Activated CD4-positive, alpha-beta T cell treated with anti-CD3 and anti-CD28 coated beads for 48 hours (primary cell): ENCODE measurements at regions not wholly inside any gene's neighbourhood (a gene's known extent, or its start where the extent isn't known, plus 50 kb on each side); places are given as distances from the start of the nearest gene placed in this dataset.
"Not testable (repeated sequence)": the region's sequence is repeated elsewhere in the genome, so short reads cannot be mapped to it uniquely, and the experiment has no call there.

Experiments
- DNase-seq: peaks from one replicate; pipeline ENCODE4 v3.0.0-alpha.2; 2020

- no peak for DNase-seq
Measured at GRCh38 chr6:110558575-110558974, 82.2 kb upstream of the SLC22A16 start.

- DNase-seq, result no peak
Measured at GRCh38 chr6:110557199-110557598, 80.8 kb upstream of the SLC22A16 start.

GRCh38 chr6:110556317-110557110 is 80.1 kb upstream of the SLC22A16 start:
- DNase-seq, result no peak

DNA sequence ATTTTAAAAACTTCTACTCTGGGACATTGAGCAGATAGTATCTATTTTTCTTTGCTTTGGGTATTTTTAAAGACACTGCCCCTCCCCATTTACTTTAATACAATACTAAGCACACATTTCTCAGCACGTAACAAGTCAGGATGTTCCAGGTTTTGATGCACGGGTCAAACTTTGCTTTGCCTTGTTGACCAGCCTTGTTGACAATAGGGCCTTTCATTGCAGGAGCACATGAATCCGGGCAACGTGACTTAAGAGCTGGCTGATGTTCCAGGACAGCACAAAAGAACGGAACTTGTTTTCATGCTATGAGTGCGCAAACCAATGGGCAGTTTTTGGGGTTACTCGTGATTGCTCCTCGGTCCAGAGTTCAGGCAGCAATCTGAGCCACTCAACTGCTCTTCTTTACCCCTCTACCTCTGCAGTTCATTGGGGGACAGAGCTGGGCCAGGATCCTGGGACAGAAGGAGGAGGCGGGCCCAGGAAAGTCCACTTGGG is 78.6 kb upstream of the SLC22A16 start:
- DNase-seq, result no peak

DNA sequence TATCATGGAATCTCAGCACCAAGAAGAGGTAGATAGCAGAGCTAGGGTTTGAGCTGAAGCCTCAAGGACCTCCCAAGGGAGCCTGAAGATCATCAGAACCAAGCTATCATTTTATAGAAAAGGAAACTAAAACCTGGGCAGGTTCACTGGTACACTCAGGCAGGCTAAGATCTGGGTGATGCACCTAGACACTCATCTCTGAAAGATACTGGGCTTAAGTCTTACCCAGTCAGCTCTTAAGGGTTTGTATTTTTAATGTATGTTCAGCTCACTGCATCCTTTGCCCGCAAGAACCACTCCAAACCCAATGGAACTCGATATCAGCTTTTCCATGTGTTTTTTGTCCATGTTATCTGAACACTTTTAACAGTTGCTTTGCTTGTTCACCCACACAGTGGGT is 78.0 kb upstream of the SLC22A16 start:
- DNase-seq, result no peak

DNA sequence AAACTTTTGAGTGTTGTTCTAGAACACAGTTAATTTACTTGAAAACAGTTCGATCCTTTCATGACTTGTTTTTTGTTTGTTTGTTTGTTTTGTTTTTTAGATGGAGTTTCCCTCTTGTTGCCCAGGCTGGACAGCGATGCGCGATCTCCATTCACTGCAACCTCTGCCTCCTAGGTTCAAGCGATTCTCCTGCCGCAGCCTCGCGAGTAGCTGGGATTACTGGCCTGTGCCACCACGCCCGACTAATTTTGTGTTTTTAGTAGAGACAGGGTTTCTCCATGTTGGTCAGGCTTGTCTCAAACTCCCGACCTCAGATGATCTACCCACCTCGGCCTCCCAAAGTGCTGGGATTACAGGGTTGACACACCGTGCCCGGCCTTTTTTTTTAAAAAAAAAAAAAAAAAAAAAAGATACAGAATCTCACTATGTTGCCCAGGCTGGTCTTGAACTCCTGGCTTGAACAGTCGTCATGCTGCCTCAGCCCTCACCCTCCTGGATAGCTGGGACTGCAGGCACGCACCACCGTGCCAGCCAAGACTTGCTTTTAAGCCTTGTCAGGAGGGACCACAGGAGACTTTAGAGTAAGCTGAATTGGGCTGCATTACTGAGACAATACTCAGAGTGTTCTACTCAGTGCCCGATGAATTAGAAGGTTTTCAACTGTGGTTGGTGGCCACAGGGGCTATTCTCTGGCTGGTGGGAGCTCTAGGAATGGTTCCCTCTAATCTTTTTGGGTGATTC is 76.7 kb upstream of the SLC22A16 start:
- DNase-seq, result no peak

DNA sequence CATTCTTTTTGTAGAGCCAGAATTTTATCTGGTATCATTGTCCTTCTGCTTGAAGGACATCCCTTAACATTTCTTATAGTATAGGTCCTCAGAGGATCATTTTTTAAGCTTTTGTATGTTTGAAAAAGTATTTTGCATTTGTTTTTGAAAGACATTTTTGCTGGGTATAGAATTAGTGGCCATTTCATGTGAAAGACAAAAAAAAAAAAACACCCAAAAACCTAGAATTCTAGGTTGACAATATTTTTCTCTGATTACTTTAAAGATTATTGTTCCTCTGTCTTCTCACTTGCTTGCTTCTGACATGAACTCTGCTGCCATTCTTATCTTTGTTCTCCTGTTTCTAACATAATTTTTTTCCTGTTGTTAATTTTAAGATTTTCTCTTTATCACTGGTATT is 75.7 kb upstream of the SLC22A16 start:
- DNase-seq, result no peak

- no peak for DNase-seq
Measured at GRCh38 chr6:110551088-110551487, 74.7 kb upstream of the SLC22A16 start.

DNA sequence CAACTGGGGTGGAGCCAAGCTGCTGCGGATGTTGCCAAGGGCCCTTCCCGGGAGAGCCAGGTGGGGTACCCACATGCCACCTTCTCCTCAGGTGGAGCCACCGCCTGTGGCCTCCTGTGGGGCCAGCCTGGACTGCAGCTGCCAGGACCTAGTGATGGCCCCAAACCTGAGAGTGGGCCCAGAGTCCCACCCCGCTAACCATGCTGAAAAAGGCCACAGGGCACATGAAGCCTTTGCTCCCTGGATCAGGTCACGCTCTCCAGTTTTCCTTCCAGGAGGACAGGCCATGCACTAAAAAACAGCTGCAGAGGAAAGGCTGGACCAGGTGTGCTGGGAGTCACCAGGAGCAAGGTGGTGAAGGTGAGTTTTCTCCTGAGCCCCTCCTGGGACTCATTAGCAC is 73.9 kb upstream of the SLC22A16 start:
- no peak for DNase-seq

DNA sequence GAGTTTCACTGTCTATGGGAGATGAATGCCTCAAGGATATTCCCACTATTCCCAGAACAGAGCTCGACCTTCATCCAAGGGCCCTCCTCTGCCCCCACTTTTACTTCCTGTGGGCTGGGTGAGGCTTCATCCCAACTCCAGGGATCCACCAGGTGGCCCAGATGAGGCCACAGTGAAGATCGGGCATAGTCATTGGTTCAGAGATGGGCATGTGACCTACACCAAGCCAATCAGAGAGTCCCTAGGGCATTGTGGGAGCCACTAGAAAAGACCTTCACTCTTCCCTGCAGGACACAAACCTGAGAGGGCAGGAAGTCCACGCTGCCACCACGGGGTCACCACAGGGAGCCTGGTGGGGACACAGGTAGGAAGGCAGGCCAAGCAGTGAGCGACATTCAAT is 72.9 kb upstream of the SLC22A16 start:
- no peak for DNase-seq

- DNase-seq, result no peak
Measured at GRCh38 chr6:110548110-110548847, 71.9 kb upstream of the SLC22A16 start.

GRCh38 chr6:110547266-110547964 is 71.0 kb upstream of the SLC22A16 start:
- DNase-seq, result no peak

GRCh38 chr6:110545081-110545872 is 68.9 kb upstream of the SLC22A16 start:
- no peak for DNase-seq

DNA sequence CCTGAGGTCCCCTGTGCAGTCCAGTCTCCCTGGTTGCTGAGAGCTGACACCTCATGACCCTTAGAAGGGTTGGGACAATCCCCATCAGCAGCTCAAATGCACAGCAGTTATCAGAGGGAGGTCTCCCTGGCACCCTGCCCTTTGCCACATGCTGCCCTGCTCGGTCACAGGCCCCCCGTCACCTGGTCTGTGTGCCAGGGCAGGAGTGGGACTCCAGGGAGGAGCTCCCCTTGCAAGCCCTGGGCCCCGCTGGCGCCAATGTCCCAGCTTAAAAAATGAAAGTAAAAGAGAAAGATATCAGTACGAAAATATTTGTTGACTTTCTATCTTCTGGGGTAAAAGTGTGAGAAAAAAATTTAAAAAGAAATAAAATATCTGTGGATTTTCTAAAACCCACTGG is 68.1 kb upstream of the SLC22A16 start:
- DNase-seq, result no peak

- DNase-seq, result no peak
Measured at GRCh38 chr6:110543106-110543505, 66.7 kb upstream of the SLC22A16 start.

DNA sequence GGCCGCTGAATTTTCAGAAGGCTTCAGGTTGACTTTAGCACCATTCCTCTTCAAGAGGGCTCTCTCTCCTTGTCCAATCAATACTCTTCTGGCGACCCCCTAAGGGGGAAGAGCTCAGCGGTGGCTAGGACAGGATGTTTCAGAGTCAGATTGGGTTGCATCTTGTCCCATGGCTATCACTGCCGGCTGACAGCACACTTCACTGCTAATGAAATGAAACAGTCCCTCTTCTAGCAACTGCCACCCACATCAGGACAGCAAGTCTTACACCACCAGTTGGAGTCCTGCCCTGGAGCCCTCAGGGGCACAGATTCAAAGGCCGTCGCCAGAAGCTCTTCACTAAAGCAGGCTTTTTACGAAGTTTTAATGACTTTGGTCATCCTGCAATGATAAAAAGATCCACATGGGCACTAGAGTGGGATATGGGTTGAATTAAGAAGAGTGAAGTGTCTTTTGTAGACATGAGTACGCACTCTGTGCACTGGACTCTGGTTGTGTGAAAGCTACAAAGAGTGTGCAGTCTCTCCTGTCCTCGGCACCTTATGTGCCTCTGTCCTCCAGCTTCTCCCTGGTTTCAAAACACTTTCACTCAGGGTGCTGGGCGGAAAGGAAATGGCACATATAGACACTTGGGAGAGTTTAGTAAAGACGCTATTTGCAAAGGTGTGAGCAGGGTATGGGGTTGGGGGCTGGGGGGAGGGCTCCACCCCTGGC is 66.1 kb upstream of the SLC22A16 start:
- DNase-seq, result no peak

DNA sequence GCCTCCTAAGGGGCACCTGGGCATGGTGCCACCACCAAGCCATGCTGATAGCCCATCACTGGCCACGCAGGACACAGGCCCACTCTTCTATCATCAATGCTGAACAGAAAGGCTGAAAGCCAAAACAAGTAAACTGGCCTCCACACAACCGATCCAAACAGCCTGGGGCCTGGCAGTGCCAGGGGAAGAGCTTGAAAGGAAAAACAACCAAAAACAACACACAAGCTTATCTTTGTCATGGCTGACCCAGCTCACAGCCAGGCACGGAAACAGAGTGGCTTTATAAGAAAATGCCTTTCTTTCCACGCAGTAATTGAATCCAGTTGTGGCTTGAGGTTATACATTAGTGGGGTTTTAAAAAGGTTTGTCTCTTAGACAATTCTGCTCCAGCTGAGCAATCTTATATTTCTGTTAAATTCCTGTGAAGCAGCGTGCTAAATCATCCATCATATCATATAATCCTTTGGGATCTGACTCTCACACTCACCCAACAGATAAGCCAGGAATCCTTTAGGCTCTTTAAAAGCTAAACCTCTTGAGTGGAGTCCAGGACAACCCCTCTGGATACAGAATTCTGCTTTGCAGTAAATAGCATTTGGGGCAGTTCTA is 65.4 kb upstream of the SLC22A16 start:
- no peak for DNase-seq

DNA sequence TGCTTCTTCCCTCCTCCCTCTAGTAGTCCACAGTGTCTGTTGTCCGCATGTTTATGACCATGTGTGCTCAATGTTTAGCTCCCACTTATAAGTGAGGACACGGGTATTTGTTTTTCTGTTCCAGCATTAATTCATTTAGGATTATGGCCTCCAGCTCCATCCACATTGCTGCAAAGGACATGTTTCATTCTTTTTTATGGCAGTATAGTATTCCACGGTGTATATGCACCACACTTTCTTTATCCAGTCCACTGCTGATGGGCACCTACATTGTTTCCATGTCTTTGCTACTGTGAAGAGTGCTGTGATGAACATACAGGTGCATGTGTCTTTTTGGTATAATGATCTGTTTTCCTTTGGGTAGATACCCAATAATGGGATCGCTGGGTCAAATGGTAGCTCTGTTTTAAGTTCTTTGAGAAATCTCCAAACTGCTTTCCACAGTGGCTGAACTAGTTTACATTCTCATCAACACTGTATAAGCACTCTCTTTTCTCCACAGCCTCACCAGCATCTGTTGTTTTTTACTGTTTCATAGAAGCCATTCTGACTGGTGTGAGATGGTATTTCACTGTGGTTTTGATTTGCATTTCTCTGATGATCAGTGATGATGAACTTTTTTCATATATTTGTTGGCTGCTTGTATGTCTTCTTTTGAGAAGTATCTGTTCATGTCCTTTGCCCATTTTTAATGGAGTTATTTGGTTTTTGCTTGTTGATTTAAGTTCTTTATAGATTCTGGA is 63.0 kb upstream of the SLC22A16 start:
- not testable (repeated sequence) for DNase-seq

DNA sequence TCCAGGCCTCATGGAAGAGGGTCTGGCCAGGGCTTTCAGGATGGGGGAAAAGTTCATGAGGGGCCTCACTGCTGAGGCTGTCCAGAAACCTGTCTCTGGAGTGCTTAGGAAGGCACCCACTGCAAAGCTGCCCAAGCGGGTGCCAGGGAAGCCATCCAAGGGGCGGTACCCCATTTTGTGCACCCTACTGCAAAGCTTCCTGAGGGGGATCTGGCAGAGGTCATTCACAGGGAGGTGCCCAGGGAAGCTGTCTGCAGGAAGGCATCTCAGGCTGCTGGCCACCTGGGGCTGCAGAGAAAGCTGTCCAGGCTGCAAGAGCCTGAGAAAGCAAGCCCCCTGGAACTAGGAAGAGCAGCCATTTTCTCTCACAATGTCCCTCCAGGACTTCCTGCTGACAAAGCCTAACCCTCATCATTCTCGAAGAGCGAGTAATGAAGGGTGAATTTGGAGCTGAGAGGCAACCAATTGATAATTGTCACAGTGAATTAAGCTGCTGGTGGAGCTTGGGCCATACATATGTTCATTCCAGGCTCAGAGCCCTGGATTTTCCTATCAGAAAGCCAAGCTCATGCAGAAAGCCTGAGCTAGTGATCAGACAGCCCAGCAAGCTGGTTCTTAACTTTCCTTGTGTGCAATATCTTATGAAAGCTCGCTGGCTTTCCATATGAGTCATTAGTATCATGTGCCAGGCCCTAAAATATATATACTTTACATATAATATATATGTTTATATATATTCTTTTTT is 62.2 kb upstream of the SLC22A16 start:
- DNase-seq, result no peak
